ENCODE measurements at regions not wholly inside any gene's neighbourhood (a gene's known extent, or its start where the extent isn't known, plus 50 kb on each side); places are given as distances from the start of the nearest gene placed in this dataset.
"Not testable (repeated sequence)": the region's sequence is repeated elsewhere in the genome, so short reads cannot be mapped to it uniquely, and the experiment has no call there.

GRCh38 chr9:22170556-22170955, 161.5 kb upstream of the CDKN2B start:
- no peak for DNase-seq (ENCODE audit: low spot score)

- DNase-seq (ENCODE audit: low spot score), result no peak
These were observed 162.0 kb upstream of the CDKN2B start for GRCh38 chr9:22170990-22171670.

- DNase-seq (ENCODE audit: low spot score), result no peak
These were observed 162.6 kb upstream of the CDKN2B start for GRCh38 chr9:22171691-22172090.

- no peak for DNase-seq (ENCODE audit: low spot score)
These were observed 164.8 kb upstream of the CDKN2B start for GRCh38 chr9:22173908-22174307.

GRCh38 chr9:22175972-22176545, 167.0 kb upstream of the CDKN2B start:
- no peak for DNase-seq (ENCODE audit: low spot score)

GRCh38 chr9:22181021-22181420, 171.9 kb upstream of the CDKN2B start:
- not testable (repeated sequence) for DNase-seq (ENCODE audit: low spot score)

GRCh38 chr9:22189471-22189870, 180.4 kb upstream of the CDKN2B start:
- DNase-seq (ENCODE audit: low spot score), result no peak

- not testable (repeated sequence) for DNase-seq (ENCODE audit: low spot score)
These were observed 187.9 kb upstream of the CDKN2B start for GRCh38 chr9:22197000-22197399.

GRCh38 chr9:22198681-22199080, 189.6 kb upstream of the CDKN2B start:
- no peak for DNase-seq (ENCODE audit: low spot score)

- no peak for DNase-seq (ENCODE audit: low spot score)
These were observed 192.2 kb upstream of the CDKN2B start for GRCh38 chr9:22201256-22201655.

- DNase-seq (ENCODE audit: low spot score), result no peak
These were observed 194.4 kb upstream of the CDKN2B start for GRCh38 chr9:22203371-22204138.

GRCh38 chr9:22204240-22204639, 195.1 kb upstream of the CDKN2B start:
- no peak for DNase-seq (ENCODE audit: low spot score)

GRCh38 chr9:22206833-22207232, 197.7 kb upstream of the CDKN2B start:
- DNase-seq (ENCODE audit: low spot score), result no peak

- DNase-seq (ENCODE audit: low spot score), result peak; percentile 39
These were observed 199.9 kb upstream of the CDKN2B start for GRCh38 chr9:22208846-22209585.

- DNase-seq (ENCODE audit: low spot score), result no peak
These were observed 201.2 kb upstream of the CDKN2B start for GRCh38 chr9:22210262-22210661.

GRCh38 chr9:22210936-22211335, 201.8 kb upstream of the CDKN2B start:
- DNase-seq (ENCODE audit: low spot score), result no peak

- DNase-seq (ENCODE audit: low spot score), result peak; percentile 82
These were observed 202.7 kb upstream of the CDKN2B start for GRCh38 chr9:22211588-22212360.

- DNase-seq (ENCODE audit: low spot score), result no peak
These were observed 204.9 kb upstream of the CDKN2B start for GRCh38 chr9:22214021-22214420.

- DNase-seq (ENCODE audit: low spot score), result no peak
These were observed 205.5 kb upstream of the CDKN2B start for GRCh38 chr9:22214497-22215031.

GRCh38 chr9:22215521-22215920, 206.4 kb upstream of the CDKN2B start:
- DNase-seq (ENCODE audit: low spot score), result no peak

GRCh38 chr9:22216730-22217172, 207.6 kb upstream of the CDKN2B start:
- no peak for DNase-seq (ENCODE audit: low spot score)

All from GM03348 (cell line).